HCT116 (cell line): ENCODE measurements at regions not wholly inside any gene's neighbourhood (a gene's known extent, or its start where the extent isn't known, plus 50 kb on each side); places are given as distances from the start of the nearest gene placed in this dataset.

Experiments
- ATAC-seq: fragments of 200-7000 bp; cut with Tn5 transposase; 2 replicates; pipeline ENCODE4 v1.9.1; 2020; ENCODE audit warnings: mild to moderate bottlenecking, moderate library complexity
- BruUV-seq: library from RNA; stranded (reverse); fragments of 400-500 nt; replicated peaks from 2 replicates; lab custom pipeline; 2021; lab: Mats Ljungman, UMichigan
- CTCF ChIA-PET: fragments of 300-600 bp; sonication (Branson Sonifier 250); formaldehyde crosslinking; loops from one replicate; lab custom pipeline; 2021; ENCODE audit warnings: antibody characterized with exemption; lab: Charles Lee
- POLR2A ChIA-PET: fragments of 300-600, 350-600 bp; sonication (Branson Sonifier 250); formaldehyde crosslinking; loops from one replicate; lab custom pipeline; 2021; ENCODE audit warnings: antibody characterized with exemption; lab: Charles Lee
- RAD21 ChIA-PET, 2 experiments: fragments of 300-600 bp; sonication (Branson Sonifier 250); formaldehyde crosslinking; loops; one replicate each; lab custom pipeline; 2023; ENCODE audit warnings: low total read pairs in 2 of 2; ENCODE audit not compliant: uncharacterized antibody in 2 of 2, unreplicated experiment in 2 of 2, low non-redundant PET in 1 of 2; lab: Charles Lee
- DNase-seq: peaks from one replicate; pipeline ENCODE4 v3.0.0-alpha.2; 2010; ENCODE audit warnings: low read depth, low spot score
- H2AFZ ChIP-seq: fragments of 200-600 bp; shearing (Covaris generic), sonication (generic); 2 replicates; pipeline ENCODE4 v1.6.1; 2017; ENCODE audit warnings: low read depth, mixed run types, mixed read lengths, antibody characterized with exemption, low read length; ENCODE audit not compliant: poor library complexity, severe bottlenecking
- H3K27ac ChIP-seq: 2 replicates; pipeline ENCODE4 v1.5.1; 2012; ENCODE audit warnings: low read depth, low read length
- H3K27me3 ChIP-seq: fragments of 200-600 bp; sonication (generic); 2 replicates; pipeline ENCODE4 v1.6.1; 2016; ENCODE audit warnings: mixed run types, low read length, mixed read lengths; ENCODE audit not compliant: insufficient read depth
- H3K36me3 ChIP-seq, 2 experiments: fragments of 200-500 bp in 1 of 2; fragments of 200-600 bp in 1 of 2; sonication (Bioruptor generic) in 1 of 2; sonication (generic) in 1 of 2; 2 replicates each; pipeline versions ENCODE4 v1.5.1 to v1.6.1; 2014 to 2016; ENCODE audit warnings: low read length in 2 of 2, inconsistent platforms in 1 of 2, mixed read lengths in 1 of 2, mixed run types in 1 of 2; ENCODE audit not compliant: insufficient read depth in 2 of 2, control insufficient read depth in 1 of 2
- H3K4me1 ChIP-seq, 2 experiments: fragments of 200-600 bp in 1 of 2; sonication (generic) in 1 of 2; 2 replicates each; pipeline versions ENCODE4 v1.5.1 to v1.6.1; 2012 to 2017; ENCODE audit warnings: low read length in 2 of 2, inconsistent platforms in 1 of 2, mild to moderate bottlenecking in 1 of 2, mixed read lengths in 1 of 2, mixed run types in 1 of 2, moderate library complexity in 1 of 2; ENCODE audit not compliant: insufficient read depth in 2 of 2, control insufficient read depth in 1 of 2
- H3K4me2 ChIP-seq: fragments of 200-600 bp; sonication (generic); 2 replicates; pipeline ENCODE4 v1.6.1; 2017; ENCODE audit warnings: mixed run types, low read length, mixed read lengths
- H3K4me3 ChIP-seq, 2 experiments: fragments of 200-600 bp in 1 of 2; sonication (generic) in 1 of 2; replicated peaks in 1 of 2; 2 replicates each; pipeline ENCODE4 v1.5.1; 2011 to 2016; ENCODE audit warnings: low read length in 2 of 2, control low read depth in 1 of 2, low read depth in 1 of 2, mild to moderate bottlenecking in 1 of 2, mixed read lengths in 1 of 2, mixed run types in 1 of 2
- H3K79me2 ChIP-seq: fragments of 200-600 bp; sonication (generic); 2 replicates; pipeline ENCODE4 v1.6.1; 2017; ENCODE audit warnings: mild to moderate bottlenecking, mixed run types, low read length, moderate library complexity, mixed read lengths; ENCODE audit not compliant: insufficient read depth
- H3K9ac ChIP-seq: fragments of 200-600 bp; sonication (generic); 2 replicates; pipeline ENCODE4 v1.6.1; 2016; ENCODE audit warnings: low read length, mixed read lengths
- H3K9me2 ChIP-seq: fragments of 200-600 bp; sonication (generic), shearing (Covaris generic); 2 replicates; pipeline ENCODE4 v1.6.1; 2017; ENCODE audit warnings: mixed run types, mild to moderate bottlenecking, moderate library complexity; ENCODE audit not compliant: insufficient read depth
- H3K9me3 ChIP-seq, 2 experiments: fragments of 200-500 bp in 1 of 2; fragments of 200-600 bp in 1 of 2; sonication (Bioruptor generic) in 1 of 2; sonication (generic) in 1 of 2; 2 replicates each; pipeline ENCODE4 v1.6.1; 2014 to 2017; ENCODE audit warnings: low read length in 2 of 2, mixed read lengths in 2 of 2, inconsistent platforms in 1 of 2, low read depth in 1 of 2, mild to moderate bottlenecking in 1 of 2, mixed run types in 1 of 2, moderate library complexity in 1 of 2; ENCODE audit not compliant: control insufficient read depth in 1 of 2, insufficient read depth in 1 of 2
- H4K20me1 ChIP-seq: fragments of 200-600 bp; sonication (generic), shearing (Covaris generic); 2 replicates; pipeline ENCODE4 v1.6.1; 2017; ENCODE audit warnings: mixed run types, mild to moderate bottlenecking, moderate library complexity; ENCODE audit not compliant: insufficient read depth
- CEBPB ChIP-seq: IDR thresholded peaks from 2 replicates; pipeline ENCODE4 v1.6.1; 2012; ENCODE audit warnings: low read depth
- ELF1 ChIP-seq: IDR thresholded peaks from 2 replicates; pipeline ENCODE4 v1.6.1; 2012; ENCODE audit warnings: low read depth, borderline replicate concordance
- EZH2phosphoT487 ChIP-seq: fragments of 200-600 bp; IDR thresholded peaks from 2 replicates; pipeline ENCODE4 v1.6.1; 2018; ENCODE audit warnings: antibody characterized with exemption, borderline replicate concordance
- FOSL1 ChIP-seq: IDR thresholded peaks from 2 replicates; pipeline ENCODE4 v1.6.1; 2012; ENCODE audit warnings: low read depth
- JUND ChIP-seq: IDR thresholded peaks from 2 replicates; pipeline ENCODE4 v1.6.1; 2012
- POLR2A ChIP-seq: IDR thresholded peaks from 2 replicates; pipeline ENCODE4 v1.7.0; 2011; ENCODE audit warnings: borderline replicate concordance; ENCODE audit not compliant: insufficient read depth, insufficient read length; ENCODE audit errors: extremely low read depth
- RAD21 ChIP-seq: IDR thresholded peaks from 2 replicates; pipeline ENCODE4 v1.6.1; 2012; ENCODE audit warnings: low read depth, mild to moderate bottlenecking
- SIN3A ChIP-seq: IDR thresholded peaks from 2 replicates; pipeline ENCODE4 v1.6.1; 2012; ENCODE audit warnings: low read depth
- SRF ChIP-seq: IDR thresholded peaks from 2 replicates; pipeline ENCODE4 v1.6.1; 2012; ENCODE audit warnings: low read depth
- TCF7L2 ChIP-seq: IDR thresholded peaks from 2 replicates; pipeline ENCODE4 v1.7.0; 2011; ENCODE audit warnings: borderline replicate concordance, inconsistent platforms; ENCODE audit not compliant: insufficient read depth, insufficient read length; ENCODE audit errors: extremely low read depth
- YY1 ChIP-seq: IDR thresholded peaks from 2 replicates; pipeline ENCODE4 v1.6.1; 2011; ENCODE audit warnings: low read length, low read depth, moderate library complexity, mild to moderate bottlenecking; ENCODE audit not compliant: insufficient replicate concordance; ENCODE audit errors: extremely low read depth
- ZFX ChIP-seq: fragments of 450-650 bp; IDR thresholded peaks from 2 replicates; pipeline ENCODE4 v1.6.1; 2017
- intact Hi-C: fragments of 100-400 bp; cut with micrococcal nuclease; formaldehyde crosslinking; loops from 2 replicates; pipeline ENCODE4 v1.10.0; 2022
- TF ChIP-seq, protein P1 (sequence below), 3 experiments: fragments of 200-600 bp in 1 of 3; sonication (generic) in 1 of 3; IDR thresholded peaks in 2 of 3; conservative IDR thresholded peaks in 1 of 3; 2 replicates each; pipeline ENCODE4 v1.5.1; 2012 to 2017; ENCODE audit warnings: low read depth in 2 of 3, low read length in 2 of 3, antibody characterized with exemption in 1 of 3, borderline replicate concordance in 1 of 3, control low read depth in 1 of 3, mild to moderate bottlenecking in 1 of 3, mixed read lengths in 1 of 3, mixed run types in 1 of 3, moderate library complexity in 1 of 3; ENCODE audit not compliant: insufficient read depth in 1 of 3
- TF ChIP-seq, protein P2 (sequence below): IDR thresholded peaks from 2 replicates; pipeline ENCODE4 v1.6.1; 2012; ENCODE audit warnings: low read depth
- TF ChIP-seq, protein P3 (sequence below): IDR thresholded peaks from 2 replicates; pipeline ENCODE4 v1.6.1; 2011; ENCODE audit warnings: mild to moderate bottlenecking, low read length, moderate library complexity; ENCODE audit not compliant: insufficient replicate concordance; ENCODE audit errors: extremely low read depth
- TF ChIP-seq, protein P4 (sequence below): IDR thresholded peaks from 2 replicates; pipeline ENCODE4 v1.6.1; 2012
- TF ChIP-seq, protein P5 (sequence below): IDR thresholded peaks from 2 replicates; pipeline ENCODE4 v1.6.1; 2012

GRCh38 chr14:85883101-85883500 is 353.2 kb downstream of the FLRT2 start:
- Histone ChIP-seq H3K9ac (no peak overlapping the region), H3K4me3 (no peak overlapping the region), H3K36me3 (no peaks in the 10 kb centered on the region; a peak in 1 of 4 replicates), H3K27me3 (no peaks in the 10 kb centered on the region), H3K9me2 (no peaks in the 10 kb centered on the region), H3K9me3 (peaks cover 0 to 14% of the 10 kb centered on the region in 2 experiments; a peak in 2 of 4 replicates), H3K4me1 (no peaks in the 10 kb centered on the region), H3K4me2 (no peak overlapping the region), H3K27ac (no peak overlapping the region), H4K20me1 (no peaks in the 10 kb centered on the region), H2AFZ (no peak overlapping the region), H3K79me2 (no peaks in the 10 kb centered on the region)
- ChIA-PET CTCF (no interaction called here), RAD21 (no interaction called here), POLR2A (no interaction called here)
- TF ChIP-seq SIN3A, result no peak
- TF ChIP-seq YY1, result no peak
- TF ChIP-seq ZFX, result no peak
- no peak for TF ChIP-seq POLR2A
- TF ChIP-seq, protein P1, sequence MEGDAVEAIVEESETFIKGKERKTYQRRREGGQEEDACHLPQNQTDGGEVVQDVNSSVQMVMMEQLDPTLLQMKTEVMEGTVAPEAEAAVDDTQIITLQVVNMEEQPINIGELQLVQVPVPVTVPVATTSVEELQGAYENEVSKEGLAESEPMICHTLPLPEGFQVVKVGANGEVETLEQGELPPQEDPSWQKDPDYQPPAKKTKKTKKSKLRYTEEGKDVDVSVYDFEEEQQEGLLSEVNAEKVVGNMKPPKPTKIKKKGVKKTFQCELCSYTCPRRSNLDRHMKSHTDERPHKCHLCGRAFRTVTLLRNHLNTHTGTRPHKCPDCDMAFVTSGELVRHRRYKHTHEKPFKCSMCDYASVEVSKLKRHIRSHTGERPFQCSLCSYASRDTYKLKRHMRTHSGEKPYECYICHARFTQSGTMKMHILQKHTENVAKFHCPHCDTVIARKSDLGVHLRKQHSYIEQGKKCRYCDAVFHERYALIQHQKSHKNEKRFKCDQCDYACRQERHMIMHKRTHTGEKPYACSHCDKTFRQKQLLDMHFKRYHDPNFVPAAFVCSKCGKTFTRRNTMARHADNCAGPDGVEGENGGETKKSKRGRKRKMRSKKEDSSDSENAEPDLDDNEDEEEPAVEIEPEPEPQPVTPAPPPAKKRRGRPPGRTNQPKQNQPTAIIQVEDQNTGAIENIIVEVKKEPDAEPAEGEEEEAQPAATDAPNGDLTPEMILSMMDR (IDR thresholded peaks at IDR 0.05 in 2 of 3, conservative IDR thresholded peaks at IDR 0.05 in 1 of 3; ENCODE audit: borderline replicate concordance in 1 of 3, insufficient read depth in 1 of 3, low read depth in 2 of 3, low read length in 2 of 3), result no peak
- TF ChIP-seq, protein P2, sequence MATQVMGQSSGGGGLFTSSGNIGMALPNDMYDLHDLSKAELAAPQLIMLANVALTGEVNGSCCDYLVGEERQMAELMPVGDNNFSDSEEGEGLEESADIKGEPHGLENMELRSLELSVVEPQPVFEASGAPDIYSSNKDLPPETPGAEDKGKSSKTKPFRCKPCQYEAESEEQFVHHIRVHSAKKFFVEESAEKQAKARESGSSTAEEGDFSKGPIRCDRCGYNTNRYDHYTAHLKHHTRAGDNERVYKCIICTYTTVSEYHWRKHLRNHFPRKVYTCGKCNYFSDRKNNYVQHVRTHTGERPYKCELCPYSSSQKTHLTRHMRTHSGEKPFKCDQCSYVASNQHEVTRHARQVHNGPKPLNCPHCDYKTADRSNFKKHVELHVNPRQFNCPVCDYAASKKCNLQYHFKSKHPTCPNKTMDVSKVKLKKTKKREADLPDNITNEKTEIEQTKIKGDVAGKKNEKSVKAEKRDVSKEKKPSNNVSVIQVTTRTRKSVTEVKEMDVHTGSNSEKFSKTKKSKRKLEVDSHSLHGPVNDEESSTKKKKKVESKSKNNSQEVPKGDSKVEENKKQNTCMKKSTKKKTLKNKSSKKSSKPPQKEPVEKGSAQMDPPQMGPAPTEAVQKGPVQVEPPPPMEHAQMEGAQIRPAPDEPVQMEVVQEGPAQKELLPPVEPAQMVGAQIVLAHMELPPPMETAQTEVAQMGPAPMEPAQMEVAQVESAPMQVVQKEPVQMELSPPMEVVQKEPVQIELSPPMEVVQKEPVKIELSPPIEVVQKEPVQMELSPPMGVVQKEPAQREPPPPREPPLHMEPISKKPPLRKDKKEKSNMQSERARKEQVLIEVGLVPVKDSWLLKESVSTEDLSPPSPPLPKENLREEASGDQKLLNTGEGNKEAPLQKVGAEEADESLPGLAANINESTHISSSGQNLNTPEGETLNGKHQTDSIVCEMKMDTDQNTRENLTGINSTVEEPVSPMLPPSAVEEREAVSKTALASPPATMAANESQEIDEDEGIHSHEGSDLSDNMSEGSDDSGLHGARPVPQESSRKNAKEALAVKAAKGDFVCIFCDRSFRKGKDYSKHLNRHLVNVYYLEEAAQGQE, result no peak
- no peak for TF ChIP-seq RAD21
- TF ChIP-seq, protein P3, sequence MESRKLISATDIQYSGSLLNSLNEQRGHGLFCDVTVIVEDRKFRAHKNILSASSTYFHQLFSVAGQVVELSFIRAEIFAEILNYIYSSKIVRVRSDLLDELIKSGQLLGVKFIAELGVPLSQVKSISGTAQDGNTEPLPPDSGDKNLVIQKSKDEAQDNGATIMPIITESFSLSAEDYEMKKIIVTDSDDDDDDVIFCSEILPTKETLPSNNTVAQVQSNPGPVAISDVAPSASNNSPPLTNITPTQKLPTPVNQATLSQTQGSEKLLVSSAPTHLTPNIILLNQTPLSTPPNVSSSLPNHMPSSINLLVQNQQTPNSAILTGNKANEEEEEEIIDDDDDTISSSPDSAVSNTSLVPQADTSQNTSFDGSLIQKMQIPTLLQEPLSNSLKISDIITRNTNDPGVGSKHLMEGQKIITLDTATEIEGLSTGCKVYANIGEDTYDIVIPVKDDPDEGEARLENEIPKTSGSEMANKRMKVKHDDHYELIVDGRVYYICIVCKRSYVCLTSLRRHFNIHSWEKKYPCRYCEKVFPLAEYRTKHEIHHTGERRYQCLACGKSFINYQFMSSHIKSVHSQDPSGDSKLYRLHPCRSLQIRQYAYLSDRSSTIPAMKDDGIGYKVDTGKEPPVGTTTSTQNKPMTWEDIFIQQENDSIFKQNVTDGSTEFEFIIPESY, result no peak
- TF ChIP-seq FOSL1, result no peak
- no peak for TF ChIP-seq SRF
- TF ChIP-seq EZH2phosphoT487, result no peak
- no peak for TF ChIP-seq CEBPB
- TF ChIP-seq, protein P4, sequence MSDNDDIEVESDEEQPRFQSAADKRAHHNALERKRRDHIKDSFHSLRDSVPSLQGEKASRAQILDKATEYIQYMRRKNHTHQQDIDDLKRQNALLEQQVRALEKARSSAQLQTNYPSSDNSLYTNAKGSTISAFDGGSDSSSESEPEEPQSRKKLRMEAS, result no peak
- TF ChIP-seq JUND, result no peak
- TF ChIP-seq ELF1, result no peak
- TF ChIP-seq, protein P5, sequence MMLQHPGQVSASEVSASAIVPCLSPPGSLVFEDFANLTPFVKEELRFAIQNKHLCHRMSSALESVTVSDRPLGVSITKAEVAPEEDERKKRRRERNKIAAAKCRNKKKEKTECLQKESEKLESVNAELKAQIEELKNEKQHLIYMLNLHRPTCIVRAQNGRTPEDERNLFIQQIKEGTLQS, result no peak
- TF ChIP-seq TCF7L2, result no peak
- DNase-seq (no peak), ATAC-seq (no peak)
- BruUV-seq, result no TSS peak
- intact Hi-C loops, result no loop called here
